GM12892 (cell line): ENCODE measurements at regions not wholly inside any gene's neighbourhood (a gene's known extent, or its start where the extent isn't known, plus 50 kb on each side); places are given as distances from the start of the nearest gene placed in this dataset.

Source experiments
- DNase-seq: peaks from one replicate; pipeline ENCODE4 v3.0.0; 2011; ENCODE audit not compliant: insufficient read length
- FAIRE-seq: peaks from 2 replicates; lab custom pipeline; 2011; peaks lifted over from hg19 to GRCh38; lab: Jason Lieb, UNC
- POLR2A ChIP-seq: IDR thresholded peaks from 2 replicates; pipeline ENCODE4 v1.6.1; 2011; ENCODE audit warnings: low read depth, low read length, control low read depth
- POLR2AphosphoS5 ChIP-seq: IDR thresholded peaks from 2 replicates; pipeline ENCODE4 v1.6.1; 2011; ENCODE audit warnings: low read depth, low read length, control low read depth
- TAF1 ChIP-seq: IDR thresholded peaks from 2 replicates; pipeline ENCODE4 v1.6.1; 2011; ENCODE audit warnings: low read depth, mild to moderate bottlenecking, control low read depth, low read length, borderline replicate concordance

- TF ChIP-seq POLR2AphosphoS5, result no peak
- no peak for TF ChIP-seq POLR2A
- TF ChIP-seq TAF1, result no peak
- DNase-seq, result no peak
- no peak for FAIRE-seq
These were observed 670.6 kb upstream of the PKN2 start for GRCh38 chr1:88013485-88013884.

DNA sequence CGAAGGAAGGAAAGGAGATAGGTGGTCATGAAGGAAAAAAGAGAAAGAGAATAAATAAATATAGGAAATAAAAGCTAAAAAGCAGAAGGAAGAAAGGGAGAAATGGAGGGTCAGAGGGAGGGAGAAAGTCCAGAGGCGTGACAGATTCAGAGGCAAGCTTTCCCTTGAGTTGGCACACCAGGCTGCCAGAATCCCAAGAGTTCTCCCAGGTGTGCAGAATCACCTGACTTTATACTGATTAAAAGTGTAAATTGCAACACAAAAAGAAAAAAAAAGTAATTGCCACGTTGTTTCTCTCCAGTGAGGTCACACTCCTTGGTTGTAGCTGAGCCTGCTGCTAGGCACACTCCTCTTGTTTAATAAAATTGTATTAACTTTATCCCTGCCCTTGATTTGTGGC lies 669.9 kb upstream of the PKN2 start:
- DNase-seq, result no peak
- no peak for FAIRE-seq
- TF ChIP-seq TAF1, result no peak
- no peak for TF ChIP-seq POLR2A
- TF ChIP-seq POLR2AphosphoS5, result no peak

GRCh38 chr1:88016947-88017346 lies 667.1 kb upstream of the PKN2 start:
- no peak for TF ChIP-seq TAF1
- no peak for TF ChIP-seq POLR2A
- no peak for TF ChIP-seq POLR2AphosphoS5
- DNase-seq, result no peak
- no peak for FAIRE-seq

DNA sequence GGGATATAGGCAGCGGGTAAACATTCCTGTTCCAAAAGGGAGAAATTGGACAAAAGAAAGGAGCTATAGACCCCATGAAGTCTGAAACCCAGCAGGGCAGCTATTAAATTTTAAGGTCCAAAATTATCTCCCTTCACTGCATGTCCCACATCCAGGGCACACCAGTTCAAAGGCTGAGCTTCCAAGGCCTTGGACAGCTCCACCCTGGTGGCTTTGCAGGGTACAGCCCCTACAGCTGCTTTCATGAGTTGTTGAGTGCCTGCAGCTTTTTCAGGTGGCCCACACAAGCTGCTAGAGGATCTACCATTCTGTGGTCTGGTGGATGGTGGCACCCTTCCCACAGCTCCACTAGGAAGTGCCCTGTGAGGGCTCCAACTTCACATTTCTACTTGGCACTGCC lies 662.5 kb upstream of the PKN2 start:
- DNase-seq (no peak), FAIRE-seq (no peak)
- TF ChIP-seq POLR2A (no peak), TAF1 (no peak), POLR2AphosphoS5 (no peak)

DNA sequence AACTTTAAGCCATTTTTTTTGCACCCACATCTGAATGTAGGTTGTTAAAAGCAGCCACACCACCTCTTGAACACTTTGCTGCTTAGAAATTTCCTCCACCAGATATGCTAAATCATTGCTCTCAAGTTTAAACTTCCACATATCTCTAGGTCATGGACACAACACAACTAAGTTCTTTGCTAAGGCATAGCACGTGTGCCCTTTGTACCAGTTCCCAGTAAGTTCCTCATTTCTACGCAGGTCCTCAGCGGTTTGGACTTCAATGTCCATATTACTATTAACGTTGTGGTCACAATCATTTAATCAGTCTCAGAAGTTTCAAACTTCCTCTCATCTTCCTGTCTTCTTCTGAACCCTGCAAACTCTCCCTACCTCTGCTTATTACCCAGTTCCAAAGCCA lies 661.6 kb upstream of the PKN2 start:
- no peak for TF ChIP-seq POLR2A
- TF ChIP-seq POLR2AphosphoS5, result no peak
- TF ChIP-seq TAF1, result no peak
- FAIRE-seq (no peak), DNase-seq (no peak)

GRCh38 chr1:88029142-88029541 lies 654.9 kb upstream of the PKN2 start:
- FAIRE-seq (no peak), DNase-seq (no peak)
- no peak for TF ChIP-seq POLR2A
- no peak for TF ChIP-seq POLR2AphosphoS5
- no peak for TF ChIP-seq TAF1

DNA sequence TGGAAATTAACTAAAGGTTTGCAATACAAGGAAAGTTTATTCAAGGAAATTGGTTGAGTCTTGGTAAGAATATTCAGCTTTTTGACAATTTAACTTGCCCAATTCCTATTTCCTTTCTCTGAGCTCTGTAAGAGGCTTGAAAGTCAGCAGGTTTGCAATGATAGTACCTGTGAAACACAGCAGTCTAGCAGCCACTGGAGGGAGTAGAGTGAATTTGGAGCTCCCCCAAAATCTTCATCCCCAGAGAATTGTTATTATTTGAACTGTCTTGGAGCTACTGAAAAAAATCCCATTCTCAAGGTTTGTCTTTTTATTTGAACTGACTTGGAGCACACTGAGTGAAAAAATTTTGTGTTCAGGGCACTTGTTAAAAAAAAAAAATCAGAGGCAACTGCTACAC lies 654.2 kb upstream of the PKN2 start:
- FAIRE-seq (no peak), DNase-seq (no peak)
- TF ChIP-seq POLR2AphosphoS5, result no peak
- TF ChIP-seq TAF1, result no peak
- no peak for TF ChIP-seq POLR2A

DNA sequence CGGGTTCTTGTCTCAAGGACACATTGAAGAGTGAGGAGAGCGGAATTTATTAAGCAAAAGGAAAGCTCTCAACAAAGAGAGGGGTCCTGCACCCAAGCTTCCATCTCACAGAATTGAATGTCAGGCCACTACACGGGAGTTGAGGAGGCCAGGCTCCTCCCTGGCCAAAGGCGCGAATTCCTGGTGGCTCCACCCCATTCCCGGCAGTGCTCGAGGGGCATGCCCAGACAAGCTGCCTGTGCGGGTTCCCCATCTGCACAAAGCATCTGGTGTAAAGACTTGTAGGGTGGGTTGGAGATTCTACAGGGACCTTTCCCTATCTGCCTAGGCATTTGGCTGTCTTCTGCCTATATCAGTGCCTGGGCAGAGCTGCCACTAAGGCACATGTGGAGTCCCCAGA lies 648.5 kb upstream of the PKN2 start:
- no peak for DNase-seq
- TF ChIP-seq TAF1 (no peak), POLR2AphosphoS5 (no peak), POLR2A (no peak)
- FAIRE-seq, result no peak

GRCh38 chr1:88036345-88037014 lies 647.6 kb upstream of the PKN2 start:
- no peak for FAIRE-seq
- TF ChIP-seq POLR2A (no peak), POLR2AphosphoS5 (no peak), TAF1 (no peak)

DNA sequence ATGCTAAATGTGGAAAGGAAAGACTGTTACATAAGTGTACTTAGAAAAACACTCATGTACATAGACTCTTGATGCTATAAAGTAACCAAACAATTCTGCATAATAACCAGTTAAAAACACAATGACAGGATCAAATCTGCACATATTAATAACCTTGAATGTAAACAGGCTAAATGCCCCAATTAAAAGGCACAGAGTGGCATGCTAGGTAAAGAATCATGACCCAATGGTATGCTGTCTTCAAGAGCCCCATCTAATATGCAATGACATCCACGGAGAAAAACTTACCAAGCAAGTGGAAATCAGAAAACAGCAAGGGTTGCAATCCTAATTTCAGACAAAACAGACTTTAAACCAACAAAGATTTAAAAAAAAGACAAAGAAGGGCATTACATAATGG lies 644.8 kb upstream of the PKN2 start:
- no peak for DNase-seq
- FAIRE-seq, result no peak
- TF ChIP-seq POLR2AphosphoS5 (no peak), POLR2A (no peak), TAF1 (no peak)

More at GRCh38 chr1:88036345-88037014, 647.6 kb upstream of the PKN2 start:
- DNase-seq, result no peak

GRCh38 chr1:88043834-88044233 lies 640.2 kb upstream of the PKN2 start:
- FAIRE-seq, result no peak
- TF ChIP-seq TAF1, result no peak
- no peak for TF ChIP-seq POLR2A
- no peak for TF ChIP-seq POLR2AphosphoS5
- DNase-seq, result no peak

DNA sequence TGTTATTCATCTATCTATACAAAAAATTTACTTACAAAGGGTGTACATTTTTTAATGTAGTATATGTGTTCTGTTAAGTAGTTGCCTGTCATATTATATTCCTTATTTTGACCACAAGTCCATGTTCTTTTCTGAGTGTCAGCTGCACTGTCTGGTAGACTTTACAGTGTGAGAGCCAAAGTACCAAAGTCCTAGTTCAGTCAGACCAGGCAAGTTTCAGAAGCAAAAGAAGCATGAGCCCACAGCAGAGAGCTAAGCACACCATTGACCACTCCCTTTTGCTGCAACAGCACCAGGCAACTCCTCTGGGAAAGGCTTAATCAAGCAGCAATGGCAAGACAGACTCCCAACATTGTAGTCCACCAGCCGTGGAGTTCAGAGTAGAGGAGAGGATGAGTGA lies 631.9 kb upstream of the PKN2 start:
- FAIRE-seq (no peak), DNase-seq (no peak)
- TF ChIP-seq POLR2A (no peak), TAF1 (no peak), POLR2AphosphoS5 (no peak)

GRCh38 chr1:88053065-88053464 lies 631.0 kb upstream of the PKN2 start:
- FAIRE-seq (no peak), DNase-seq (no peak)
- no peak for TF ChIP-seq TAF1
- no peak for TF ChIP-seq POLR2AphosphoS5
- no peak for TF ChIP-seq POLR2A

DNA sequence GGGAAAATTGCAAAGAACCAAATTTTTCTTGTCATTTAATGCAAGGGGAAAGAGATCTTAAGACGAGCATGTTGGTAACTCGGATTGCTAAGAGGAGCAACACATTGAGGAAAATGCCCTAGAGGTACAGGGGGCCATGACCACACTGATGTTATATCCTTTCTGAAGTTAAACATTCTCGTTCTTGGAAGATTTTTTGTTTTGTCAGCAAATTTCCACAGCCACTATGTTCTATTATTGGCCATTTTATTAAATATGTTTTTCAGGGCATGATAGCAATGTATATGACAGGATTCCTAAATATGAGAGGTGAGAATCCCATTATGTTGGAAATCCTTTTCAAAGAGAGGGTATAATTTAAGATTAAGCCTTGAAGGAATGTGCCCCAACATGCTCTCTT lies 627.2 kb upstream of the PKN2 start:
- DNase-seq (no peak), FAIRE-seq (no peak)
- TF ChIP-seq POLR2A (no peak), POLR2AphosphoS5 (no peak), TAF1 (no peak)
